ENCODE measurements at regions not wholly inside any gene's neighbourhood (a gene's known extent, or its start where the extent isn't known, plus 50 kb on each side); places are given as distances from the start of the nearest gene placed in this dataset.

DNA sequence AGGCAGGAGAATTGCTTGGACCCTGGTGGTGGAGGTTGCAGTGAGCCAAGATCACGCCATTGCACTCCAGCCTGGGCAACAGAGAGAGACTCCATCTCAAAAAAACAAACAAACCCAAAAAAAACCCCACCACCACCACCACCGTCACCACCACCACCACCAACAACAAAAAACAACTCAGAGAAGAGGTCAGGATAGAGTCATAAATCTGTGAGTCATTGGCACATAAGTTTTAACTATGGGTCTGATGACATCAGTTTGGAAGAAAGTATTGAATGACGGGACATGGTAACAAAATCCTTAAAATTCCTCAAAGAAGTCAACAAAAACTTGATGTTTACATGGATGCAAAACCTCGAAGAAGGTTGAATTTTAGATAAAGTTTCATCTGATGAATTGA, 288.0 kb upstream of the SFRP2 start:
- 72% methylated on average over 2 of the region's 4 CpGs for WGBS (ENCODE audit: insufficient coverage)
- Histone ChIP-seq H3K9me3 (ENCODE audit: control insufficient read depth, insufficient read depth, low read length) (no peaks in the 10 kb centered on the region), H3K4me1 (ENCODE audit: control insufficient read depth, insufficient read depth, low read length) (no peaks in the 10 kb centered on the region), H3K4me3 (ENCODE audit: low read length) (no peak overlapping the region), H3K27me3 (ENCODE audit: control insufficient read depth, insufficient read depth, low read length) (no peaks in the 10 kb centered on the region), H3K27ac (ENCODE audit: low read length) (no peak overlapping the region), H3K36me3 (ENCODE audit: control insufficient read depth, insufficient read depth, low read length) (no peaks in the 10 kb centered on the region)
- H3K27ac Mint-ChIP-seq = no peak overlapping the region
- DNase-seq (no peak), ATAC-seq (no peak)
- intact Hi-C loops (cut with micrococcal nuclease) = no loop called here
- H3K4me1 Mint-ChIP-seq = no peaks in the 10 kb centered on the region
- TF ChIP-seq, protein P1, sequence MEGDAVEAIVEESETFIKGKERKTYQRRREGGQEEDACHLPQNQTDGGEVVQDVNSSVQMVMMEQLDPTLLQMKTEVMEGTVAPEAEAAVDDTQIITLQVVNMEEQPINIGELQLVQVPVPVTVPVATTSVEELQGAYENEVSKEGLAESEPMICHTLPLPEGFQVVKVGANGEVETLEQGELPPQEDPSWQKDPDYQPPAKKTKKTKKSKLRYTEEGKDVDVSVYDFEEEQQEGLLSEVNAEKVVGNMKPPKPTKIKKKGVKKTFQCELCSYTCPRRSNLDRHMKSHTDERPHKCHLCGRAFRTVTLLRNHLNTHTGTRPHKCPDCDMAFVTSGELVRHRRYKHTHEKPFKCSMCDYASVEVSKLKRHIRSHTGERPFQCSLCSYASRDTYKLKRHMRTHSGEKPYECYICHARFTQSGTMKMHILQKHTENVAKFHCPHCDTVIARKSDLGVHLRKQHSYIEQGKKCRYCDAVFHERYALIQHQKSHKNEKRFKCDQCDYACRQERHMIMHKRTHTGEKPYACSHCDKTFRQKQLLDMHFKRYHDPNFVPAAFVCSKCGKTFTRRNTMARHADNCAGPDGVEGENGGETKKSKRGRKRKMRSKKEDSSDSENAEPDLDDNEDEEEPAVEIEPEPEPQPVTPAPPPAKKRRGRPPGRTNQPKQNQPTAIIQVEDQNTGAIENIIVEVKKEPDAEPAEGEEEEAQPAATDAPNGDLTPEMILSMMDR (IDR thresholded peaks at IDR 0.05) = no peak
- no peak overlapping the region for H3K4me3 Mint-ChIP-seq
- H3K27me3 Mint-ChIP-seq (ENCODE audit: low read depth in 2 of 2) = peaks cover 0 to 2% of the 10 kb centered on the region in 2 donors
- peaks cover 4% of the 10 kb centered on the region in 2 donors for H3K9me3 Mint-ChIP-seq
- no peaks in the 10 kb centered on the region for H3K36me3 Mint-ChIP-seq

DNA sequence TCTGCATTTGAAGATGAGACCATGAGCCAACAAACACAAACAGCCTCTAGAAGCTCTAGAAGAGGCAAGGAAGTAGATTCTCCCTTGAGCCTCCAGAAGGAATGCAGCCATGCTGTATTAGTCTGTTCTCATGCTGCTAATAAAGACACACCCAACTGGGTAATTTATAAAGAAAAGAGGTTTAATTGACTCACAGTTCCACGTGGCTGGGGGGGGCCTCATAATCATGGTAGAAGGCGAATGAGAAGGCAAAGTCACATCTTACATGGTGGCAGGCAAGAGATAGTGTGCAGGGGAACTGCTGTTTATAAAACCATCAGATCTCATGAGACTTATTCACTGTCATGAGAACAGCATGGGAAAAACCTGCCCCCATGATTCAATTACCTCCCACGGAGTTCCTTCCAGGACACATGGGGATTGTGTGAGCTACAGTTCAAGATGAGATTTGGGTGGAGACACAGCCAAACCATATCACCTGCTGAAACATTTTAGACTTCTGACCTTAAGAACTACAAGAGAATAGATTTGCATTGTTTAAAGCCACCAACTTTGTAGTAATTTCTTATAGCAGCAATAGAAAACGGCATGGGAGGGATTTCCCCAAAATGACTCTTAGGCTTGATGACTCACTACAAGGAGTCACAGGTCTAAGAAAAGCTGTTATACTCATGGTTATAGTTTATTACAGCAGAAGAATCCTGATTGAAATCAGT, 284.4 kb upstream of the SFRP2 start:
- no peak for DNase-seq
- 77% methylated on average over 3 of the region's 4 CpGs for WGBS (ENCODE audit: insufficient coverage)
- ATAC-seq = no peak

DNA sequence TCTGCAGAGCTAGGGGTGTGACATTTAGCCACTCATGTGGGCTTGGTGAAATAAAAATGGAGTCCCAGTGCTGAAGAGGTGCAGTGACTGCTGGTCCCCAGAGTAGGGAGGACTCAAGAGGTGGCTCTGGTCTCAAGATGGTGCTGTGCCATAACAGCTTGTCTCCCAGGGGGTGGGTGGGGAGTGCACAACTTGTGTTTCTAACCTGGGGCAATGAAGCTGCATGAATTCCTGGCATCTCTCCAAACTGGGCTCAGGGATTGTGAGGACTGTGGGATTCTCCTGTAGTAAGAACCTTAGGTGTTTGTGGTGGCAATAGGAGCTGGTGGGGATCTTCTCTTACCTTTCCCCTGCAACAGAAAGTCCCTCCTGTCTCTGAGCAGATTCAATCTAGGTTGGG, 278.9 kb upstream of the SFRP2 start:
- Mint-ChIP-seq H3K9me3 (peaks cover 5 to 14% of the 10 kb centered on the region in 2 donors), H3K27ac (no peak overlapping the region), H3K4me3 (no peak overlapping the region), H3K36me3 (peaks cover 10% of the 10 kb centered on the region), H3K4me1 (no peaks in the 10 kb centered on the region), H3K27me3 (ENCODE audit: low read depth in 2 of 2) (peaks cover 0 to under 1% of the 10 kb centered on the region in 2 donors)
- ATAC-seq = no peak
- TF ChIP-seq, protein P1 (IDR thresholded peaks at IDR 0.05) = no peak
- Histone ChIP-seq H3K27ac (ENCODE audit: low read length) (no peak overlapping the region), H3K4me1 (ENCODE audit: control insufficient read depth, insufficient read depth, low read length) (no peaks in the 10 kb centered on the region), H3K36me3 (ENCODE audit: control insufficient read depth, insufficient read depth, low read length) (no peaks in the 10 kb centered on the region), H3K4me3 (ENCODE audit: low read length) (no peak overlapping the region), H3K27me3 (ENCODE audit: control insufficient read depth, insufficient read depth, low read length) (no peaks in the 10 kb centered on the region), H3K9me3 (ENCODE audit: control insufficient read depth, insufficient read depth, low read length) (peaks cover 10% of the 10 kb centered on the region)
- no peak for DNase-seq
- intact Hi-C loops (cut with micrococcal nuclease) = no loop called here

More for the DNA sequence above, 284.4 kb upstream of the SFRP2 start:
- H3K27me3 ChIP-seq (ENCODE audit: control insufficient read depth, insufficient read depth, low read length) = no peaks in the 10 kb centered on the region
- Mint-ChIP-seq H3K36me3 (no peaks in the 10 kb centered on the region), H3K27ac (no peak overlapping the region), H3K9me3 (peaks cover 4 to 6% of the 10 kb centered on the region in 2 donors), H3K4me1 (no peaks in the 10 kb centered on the region), H3K27me3 (ENCODE audit: low read depth in 2 of 2) (peaks cover 0 to 2% of the 10 kb centered on the region in 2 donors), H3K4me3 (no peak overlapping the region)
- no peaks in the 10 kb centered on the region for H3K9me3 ChIP-seq (ENCODE audit: control insufficient read depth, insufficient read depth, low read length)
- TF ChIP-seq, protein P1 (IDR thresholded peaks at IDR 0.05) = no peak
- intact Hi-C loops (cut with micrococcal nuclease) = no loop called here
- no peak overlapping the region for H3K4me3 ChIP-seq (ENCODE audit: low read length)
- H3K4me1 ChIP-seq (ENCODE audit: control insufficient read depth, insufficient read depth, low read length) = no peaks in the 10 kb centered on the region
- H3K36me3 ChIP-seq (ENCODE audit: control insufficient read depth, insufficient read depth, low read length) = no peaks in the 10 kb centered on the region
- no peak overlapping the region for H3K27ac ChIP-seq (ENCODE audit: low read length)

DNA sequence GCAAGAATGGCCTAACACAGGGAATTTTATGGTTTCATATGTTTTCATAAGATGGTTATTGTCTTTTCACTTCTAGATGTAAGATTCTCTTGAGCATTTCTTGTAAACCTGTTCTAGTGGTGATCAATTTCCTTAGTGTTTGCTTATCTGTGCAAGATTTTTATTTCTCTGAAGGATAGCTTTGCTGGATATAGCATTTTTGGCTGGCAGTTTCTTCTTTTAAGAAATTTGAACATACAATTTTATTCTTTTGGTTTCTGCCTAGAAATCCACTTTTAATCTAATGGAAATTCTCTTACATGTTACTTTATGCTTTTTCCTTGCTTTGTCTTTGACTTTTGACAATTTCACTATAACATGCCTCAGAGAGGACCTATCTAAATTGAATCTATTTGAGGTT, 276.5 kb upstream of the SFRP2 start:
- Mint-ChIP-seq H3K27me3 (ENCODE audit: low read depth in 2 of 2) (no peaks in the 10 kb centered on the region), H3K4me3 (no peak overlapping the region), H3K36me3 (peaks cover 10% of the 10 kb centered on the region), H3K9me3 (peaks cover 4 to 13% of the 10 kb centered on the region in 2 donors), H3K27ac (no peak overlapping the region), H3K4me1 (no peaks in the 10 kb centered on the region)
- no peak overlapping the region for H3K27ac ChIP-seq (ENCODE audit: low read length)
- no peaks in the 10 kb centered on the region for H3K36me3 ChIP-seq (ENCODE audit: control insufficient read depth, insufficient read depth, low read length)
- no peak for DNase-seq
- TF ChIP-seq, protein P1 (IDR thresholded peaks at IDR 0.05) = no peak
- intact Hi-C loops (cut with micrococcal nuclease) = no loop called here
- H3K4me1 ChIP-seq (ENCODE audit: control insufficient read depth, insufficient read depth, low read length) = no peaks in the 10 kb centered on the region
- H3K9me3 ChIP-seq (ENCODE audit: control insufficient read depth, insufficient read depth, low read length) = peaks cover 16% of the 10 kb centered on the region
- no peak overlapping the region for H3K4me3 ChIP-seq (ENCODE audit: low read length)
- ATAC-seq = no peak
- no peaks in the 10 kb centered on the region for H3K27me3 ChIP-seq (ENCODE audit: control insufficient read depth, insufficient read depth, low read length)

Measured in natural killer cell (primary cell).